Neural progenitor cell (in vitro differentiated cells): ENCODE measurements at regions not wholly inside any gene's neighbourhood (a gene's known extent, or its start where the extent isn't known, plus 50 kb on each side); places are given as distances from the start of the nearest gene placed in this dataset.

Source experiments
- DNase-seq: peaks from one replicate; pipeline ENCODE4 v3.0.0-alpha.2; 2016; ENCODE audit warnings: low spot score
- H2AFZ ChIP-seq: fragments of 200-600 bp; sonication (generic); replicated peaks from 2 replicates; pipeline ENCODE4 v1.6.1; 2016; ENCODE audit warnings: antibody characterized with exemption
- H3F3A ChIP-seq: fragments of 200-600 bp; sonication (generic); 2 replicates; pipeline ENCODE4 v1.6.1; 2016; ENCODE audit warnings: antibody characterized with exemption, low read depth
- H3K27ac ChIP-seq: fragments of 200-600 bp; sonication (generic); 2 replicates; pipeline ENCODE4 v1.5.1; 2016; ENCODE audit warnings: mild to moderate bottlenecking
- H3K27me3 ChIP-seq: fragments of 200-600 bp; sonication (generic); 2 replicates; pipeline ENCODE4 v1.6.1; 2016; ENCODE audit warnings: mild to moderate bottlenecking, moderate library complexity
- H3K36me3 ChIP-seq: fragments of 200-600 bp; sonication (generic); 2 replicates; pipeline ENCODE4 v1.5.1; 2016
- H3K4me1 ChIP-seq: fragments of 200-600 bp; sonication (generic); 2 replicates; pipeline ENCODE4 v1.6.1; 2016; ENCODE audit warnings: mixed run types
- H3K4me2 ChIP-seq: fragments of 200-600 bp; sonication (generic); 2 replicates; pipeline ENCODE4 v1.6.1; 2016
- H3K4me3 ChIP-seq: fragments of 200-600 bp; sonication (generic); 2 replicates; pipeline ENCODE4 v1.5.1; 2016
- H3K79me2 ChIP-seq: fragments of 200-600 bp; sonication (generic); 2 replicates; pipeline ENCODE4 v1.6.1; 2016; ENCODE audit warnings: low read depth
- H3K9ac ChIP-seq: fragments of 200-600 bp; sonication (generic); 2 replicates; pipeline ENCODE4 v1.6.1; 2016
- H3K9me3 ChIP-seq: fragments of 200-600 bp; sonication (generic); 2 replicates; pipeline ENCODE4 v1.5.1; 2016; ENCODE audit warnings: low read depth
- H4K20me1 ChIP-seq: fragments of 200-600 bp; sonication (generic); 2 replicates; pipeline ENCODE4 v1.6.1; 2016; ENCODE audit warnings: low read depth
- H3K27ac Mint-ChIP-seq: 3 replicates; pipeline ENCODE4 v1.8.0; 2021; ENCODE audit warnings: mixed read lengths
- H3K27me3 Mint-ChIP-seq: 2 replicates; pipeline ENCODE4 v1.8.0; 2022; ENCODE audit warnings: low read depth, mild to moderate bottlenecking, inconsistent platforms, moderate library complexity, mixed read lengths; ENCODE audit not compliant: insufficient read depth
- H3K36me3 Mint-ChIP-seq: 3 replicates; pipeline ENCODE4 v1.8.0; 2021; ENCODE audit warnings: mixed read lengths
- H3K4me1 Mint-ChIP-seq: 3 replicates; pipeline ENCODE4 v1.8.0; 2021; ENCODE audit warnings: mixed read lengths
- H3K4me3 Mint-ChIP-seq: 3 replicates; pipeline ENCODE4 v1.8.0; 2021; ENCODE audit warnings: mild to moderate bottlenecking, moderate library complexity, mixed read lengths
- H3K9me3 Mint-ChIP-seq: 3 replicates; pipeline ENCODE4 v1.8.0; 2020; ENCODE audit warnings: mixed read lengths
- EZH2 ChIP-seq: fragments of 200-600 bp; sonication (generic); IDR thresholded peaks from 2 replicates; pipeline ENCODE4 v1.6.1; 2017; ENCODE audit warnings: antibody characterized with exemption, mild to moderate bottlenecking, moderate library complexity
- EZH2phosphoT487 ChIP-seq: fragments of 200-600 bp; sonication (generic); IDR thresholded peaks from 2 replicates; pipeline ENCODE4 v1.6.1; 2017; ENCODE audit warnings: antibody characterized with exemption
- TF ChIP-seq, protein P1 (sequence below): fragments of 200-600 bp; sonication (generic); IDR thresholded peaks from 2 replicates; pipeline ENCODE4 v1.5.1; 2017; ENCODE audit warnings: antibody characterized with exemption, mild to moderate bottlenecking

DNA sequence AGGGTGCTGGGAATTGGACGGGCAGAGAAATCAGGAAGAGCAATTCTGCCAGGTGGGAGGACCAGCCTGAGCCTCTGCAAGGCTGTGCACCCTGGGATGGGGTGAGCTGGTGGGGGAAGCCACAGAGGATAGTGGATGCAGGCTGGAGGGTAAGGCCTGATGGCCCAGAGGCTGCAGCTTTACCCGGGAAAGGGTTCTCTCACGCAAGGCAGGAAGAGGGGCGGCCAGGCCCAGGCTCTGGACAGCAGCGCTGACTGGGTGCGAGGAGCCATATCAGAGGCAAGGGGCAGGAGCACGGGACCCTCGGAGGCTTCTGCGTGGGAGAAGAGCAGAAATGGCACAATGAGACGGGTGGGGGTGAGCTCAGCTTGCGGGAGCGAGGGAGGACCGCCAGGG is 104.6 kb downstream of the SOX1 start:
- H3K36me3 ChIP-seq = no peaks in the 10 kb centered on the region
- Mint-ChIP-seq H3K4me1 (peaks cover 42% of the 10 kb centered on the region), H3K9me3 (peaks cover 15% of the 10 kb centered on the region), H3K27ac (peak overlapping the region; percentile 74), H3K27me3 (peaks cover 10% of the 10 kb centered on the region), H3K36me3 (no peaks in the 10 kb centered on the region), H3K4me3 (no peak overlapping the region)
- H3F3A ChIP-seq = no peaks in the 10 kb centered on the region
- no peak overlapping the region for H3K4me3 ChIP-seq
- peaks cover 6% of the 10 kb centered on the region for H3K9me3 ChIP-seq
- no peak overlapping the region for H3K4me2 ChIP-seq
- no peaks in the 10 kb centered on the region for H4K20me1 ChIP-seq
- H2AFZ ChIP-seq = no peak overlapping the region
- DNase-seq = no peak
- no peaks in the 10 kb centered on the region for H3K27me3 ChIP-seq
- H3K79me2 ChIP-seq = no peaks in the 10 kb centered on the region
- H3K9ac ChIP-seq = no peak overlapping the region
- no peak overlapping the region for H3K27ac ChIP-seq
- TF ChIP-seq, protein P1, sequence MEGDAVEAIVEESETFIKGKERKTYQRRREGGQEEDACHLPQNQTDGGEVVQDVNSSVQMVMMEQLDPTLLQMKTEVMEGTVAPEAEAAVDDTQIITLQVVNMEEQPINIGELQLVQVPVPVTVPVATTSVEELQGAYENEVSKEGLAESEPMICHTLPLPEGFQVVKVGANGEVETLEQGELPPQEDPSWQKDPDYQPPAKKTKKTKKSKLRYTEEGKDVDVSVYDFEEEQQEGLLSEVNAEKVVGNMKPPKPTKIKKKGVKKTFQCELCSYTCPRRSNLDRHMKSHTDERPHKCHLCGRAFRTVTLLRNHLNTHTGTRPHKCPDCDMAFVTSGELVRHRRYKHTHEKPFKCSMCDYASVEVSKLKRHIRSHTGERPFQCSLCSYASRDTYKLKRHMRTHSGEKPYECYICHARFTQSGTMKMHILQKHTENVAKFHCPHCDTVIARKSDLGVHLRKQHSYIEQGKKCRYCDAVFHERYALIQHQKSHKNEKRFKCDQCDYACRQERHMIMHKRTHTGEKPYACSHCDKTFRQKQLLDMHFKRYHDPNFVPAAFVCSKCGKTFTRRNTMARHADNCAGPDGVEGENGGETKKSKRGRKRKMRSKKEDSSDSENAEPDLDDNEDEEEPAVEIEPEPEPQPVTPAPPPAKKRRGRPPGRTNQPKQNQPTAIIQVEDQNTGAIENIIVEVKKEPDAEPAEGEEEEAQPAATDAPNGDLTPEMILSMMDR = no peak
- TF ChIP-seq EZH2phosphoT487 (no peak), EZH2 (no peak)
- H3K4me1 ChIP-seq = peaks cover 18% of the 10 kb centered on the region

DNA sequence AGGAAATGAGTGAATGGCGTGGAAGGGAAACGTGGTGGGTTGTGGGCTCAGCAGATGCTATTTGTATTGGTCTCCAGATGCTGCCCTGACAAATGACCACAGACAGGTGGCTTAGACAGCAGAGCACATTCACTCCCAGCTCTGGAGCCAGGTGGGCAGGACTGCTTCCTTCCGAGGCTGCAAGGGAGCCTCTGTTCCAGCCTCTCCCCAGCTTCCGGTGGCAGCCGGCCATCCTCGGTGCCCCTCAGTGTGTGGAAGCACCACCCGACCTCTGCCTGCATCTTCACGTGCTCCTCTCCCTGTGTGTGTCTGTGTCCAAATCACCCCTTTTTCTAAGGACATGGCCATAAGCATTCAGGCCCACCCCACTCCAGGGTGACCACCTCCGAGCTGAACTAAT is 105.1 kb downstream of the SOX1 start:
- H3K9ac ChIP-seq = no peak overlapping the region
- H3K9me3 ChIP-seq = peaks cover 6% of the 10 kb centered on the region
- no peak overlapping the region for H3K4me3 ChIP-seq
- Mint-ChIP-seq H3K27me3 (peaks cover 10% of the 10 kb centered on the region), H3K36me3 (no peaks in the 10 kb centered on the region), H3K4me3 (peak overlapping the region; percentile 38), H3K27ac (peak overlapping the region; percentile 74), H3K9me3 (peaks cover 15% of the 10 kb centered on the region), H3K4me1 (peaks cover 38% of the 10 kb centered on the region)
- no peaks in the 10 kb centered on the region for H3K79me2 ChIP-seq
- H3K4me2 ChIP-seq = no peak overlapping the region
- no peaks in the 10 kb centered on the region for H3F3A ChIP-seq
- no peak for TF ChIP-seq EZH2phosphoT487
- TF ChIP-seq EZH2 = no peak
- TF ChIP-seq, protein P1 = no peak
- peaks cover 17% of the 10 kb centered on the region for H3K4me1 ChIP-seq
- H2AFZ ChIP-seq = no peak overlapping the region
- no peak for DNase-seq
- no peaks in the 10 kb centered on the region for H3K27me3 ChIP-seq
- H4K20me1 ChIP-seq = no peaks in the 10 kb centered on the region
- H3K27ac ChIP-seq = no peak overlapping the region
- no peaks in the 10 kb centered on the region for H3K36me3 ChIP-seq

DNA sequence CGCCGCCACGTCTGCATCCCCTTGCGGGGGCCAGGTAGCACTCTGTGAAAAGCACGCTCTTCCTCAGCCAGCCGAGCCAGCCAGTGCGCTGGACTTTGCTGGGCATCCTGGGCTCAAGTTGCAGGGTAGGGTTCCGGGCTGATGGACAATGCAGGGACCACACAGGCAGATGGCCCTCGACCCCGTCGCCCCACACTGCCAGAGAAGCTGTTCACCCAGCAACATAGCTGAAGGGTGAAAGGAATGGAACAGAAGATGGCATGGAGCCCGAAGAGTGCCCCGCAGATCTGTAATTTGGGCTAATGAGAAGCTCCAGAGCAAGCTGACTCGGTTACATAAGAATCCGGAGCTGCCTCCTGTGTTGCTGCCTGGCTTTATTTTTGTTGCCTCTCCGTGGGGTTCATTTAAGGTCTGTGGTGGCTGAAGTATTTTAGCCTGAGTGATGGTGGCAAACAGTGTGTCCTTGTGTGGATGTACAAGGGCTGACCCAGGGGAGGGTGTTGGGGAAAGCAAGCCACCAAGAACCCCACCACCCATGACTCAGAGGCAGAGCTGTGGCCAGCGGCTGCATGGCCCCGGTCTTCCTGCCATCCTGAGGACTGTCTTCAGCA is 105.8 kb downstream of the SOX1 start:
- H2AFZ ChIP-seq = no peak overlapping the region
- H3K4me3 ChIP-seq = no peak overlapping the region
- peak; percentile 26 for DNase-seq
- no peaks in the 10 kb centered on the region for H3K36me3 ChIP-seq
- Mint-ChIP-seq H3K4me1 (peaks cover 34% of the 10 kb centered on the region), H3K9me3 (peaks cover 15% of the 10 kb centered on the region), H3K27ac (no peak overlapping the region), H3K27me3 (peaks cover 10% of the 10 kb centered on the region), H3K36me3 (no peaks in the 10 kb centered on the region), H3K4me3 (no peak overlapping the region)
- no peak overlapping the region for H3K4me2 ChIP-seq
- H3K27me3 ChIP-seq = no peaks in the 10 kb centered on the region
- H3K27ac ChIP-seq = no peak overlapping the region
- H3K4me1 ChIP-seq = peaks cover 10% of the 10 kb centered on the region
- peaks cover 6% of the 10 kb centered on the region for H3K9me3 ChIP-seq
- no peaks in the 10 kb centered on the region for H3K79me2 ChIP-seq
- no peak overlapping the region for H3K9ac ChIP-seq
- no peaks in the 10 kb centered on the region for H3F3A ChIP-seq
- H4K20me1 ChIP-seq = no peaks in the 10 kb centered on the region
- TF ChIP-seq, protein P1 = no peak
- TF ChIP-seq EZH2phosphoT487 (no peak), EZH2 (no peak)
